GM12872 (cell line): ENCODE measurements at regions not wholly inside any gene's neighbourhood (a gene's known extent, or its start where the extent isn't known, plus 50 kb on each side); places are given as distances from the start of the nearest gene placed in this dataset.

Experiments
- CTCF ChIP-seq: IDR thresholded peaks from 3 replicates; pipeline ENCODE4 v1.5.1; 2011; ENCODE audit warnings: low read depth, mild to moderate bottlenecking, low read length, moderate library complexity; ENCODE audit not compliant: insufficient read depth

DNA sequence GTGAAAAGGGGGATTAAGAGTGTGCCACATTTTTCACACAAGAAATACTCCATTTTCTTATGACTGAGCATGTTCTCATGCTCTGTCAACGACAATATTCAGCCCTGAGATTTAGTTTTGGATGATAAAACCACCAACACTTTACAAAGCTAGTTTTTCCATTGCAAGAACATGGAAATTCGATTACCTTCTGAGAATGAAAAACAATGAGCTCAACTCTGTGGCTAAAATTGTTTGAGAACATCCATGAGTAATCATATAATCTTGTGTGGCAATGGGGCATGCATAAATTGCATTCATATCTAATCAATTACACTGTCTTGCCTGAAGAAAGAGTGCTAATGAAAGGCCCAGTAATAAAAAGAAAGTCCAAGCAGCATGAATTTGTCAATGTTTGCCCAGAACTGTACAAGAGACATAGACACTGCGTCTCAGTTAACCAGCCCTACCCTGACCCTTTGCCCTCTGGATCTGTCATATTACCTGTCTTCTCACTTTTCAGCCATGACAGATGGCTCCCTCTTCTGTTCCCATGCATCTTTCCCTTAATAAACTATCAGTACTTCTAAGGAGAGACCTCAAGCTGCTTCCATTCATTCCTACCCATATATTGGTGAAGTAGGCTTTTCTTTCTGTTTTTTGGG lies 253.4 kb downstream of the FAM76B start:
- no peak for TF ChIP-seq CTCF

GRCh38 chr11:95534809-95535208 lies 254.8 kb downstream of the FAM76B start:
- TF ChIP-seq CTCF: no peak

DNA sequence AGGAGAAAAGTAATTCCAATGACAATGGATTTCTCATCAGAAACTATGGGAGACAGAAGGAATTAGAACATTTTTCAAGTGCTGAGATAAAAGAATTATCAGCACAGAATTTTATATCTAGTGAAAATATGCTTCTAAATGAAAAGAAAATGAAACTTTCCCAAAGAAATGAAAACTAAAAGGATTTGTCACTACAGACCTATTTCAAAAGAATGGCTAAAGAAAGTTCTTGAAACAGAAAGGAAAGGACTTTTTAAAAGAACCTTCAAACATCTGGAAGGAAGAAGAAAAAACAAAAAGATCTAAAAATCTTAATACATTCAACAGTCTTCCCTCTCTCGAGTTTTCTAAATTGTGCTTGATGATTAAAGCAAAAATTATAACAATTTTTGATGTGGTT lies 255.4 kb downstream of the FAM76B start:
- no peak for TF ChIP-seq CTCF

GRCh38 chr11:95531116-95531515 lies 258.5 kb downstream of the FAM76B start:
- no peak for TF ChIP-seq CTCF

DNA sequence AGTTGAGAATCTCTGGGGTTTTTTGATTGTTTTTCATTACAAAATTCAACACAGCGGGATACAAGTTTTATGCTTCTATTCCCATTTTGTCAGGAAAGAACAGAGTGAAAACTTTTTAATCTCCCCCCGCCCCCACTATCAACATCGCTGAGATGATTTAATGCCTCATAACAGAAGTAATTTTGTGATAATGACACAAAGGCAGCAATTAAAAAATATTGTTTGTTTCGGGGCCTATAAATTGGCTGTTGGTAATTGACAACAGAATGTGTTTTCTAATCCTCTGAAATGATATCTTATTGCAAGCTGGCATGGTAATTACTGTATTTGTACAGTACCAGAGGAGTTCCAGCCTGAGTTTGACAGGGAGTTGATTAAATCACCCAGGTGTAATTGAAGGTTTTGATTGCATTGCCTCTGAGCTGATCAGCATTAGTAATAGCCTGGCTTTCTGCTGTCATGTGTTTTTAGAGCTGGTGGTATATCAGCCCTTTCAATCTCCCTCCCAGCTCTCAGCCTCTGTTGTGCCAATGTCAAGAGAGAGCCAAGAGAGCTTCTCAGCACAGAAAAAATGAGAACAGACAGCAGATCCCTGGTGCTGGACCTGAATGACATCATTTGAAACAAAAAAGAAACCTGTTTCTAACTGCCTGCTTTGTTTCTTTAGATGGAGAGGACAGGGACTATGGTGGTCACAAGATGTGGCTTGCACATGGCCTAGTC lies 265.1 kb downstream of the FAM76B start:
- no peak for TF ChIP-seq CTCF

- no peak for TF ChIP-seq CTCF
These were observed 266.7 kb downstream of the FAM76B start for GRCh38 chr11:95522874-95523273.

- no peak for TF ChIP-seq CTCF
These were observed 267.7 kb downstream of the FAM76B start for GRCh38 chr11:95521862-95522261.
